Left ventricle myocardium inferior (tissue), 1 donor: ENCODE measurements at regions not wholly inside any gene's neighbourhood (a gene's known extent, or its start where the extent isn't known, plus 50 kb on each side); places are given as distances from the start of the nearest gene placed in this dataset.
A peak's percentile ranks its signal among the peaks of the same experiment; 100 is the strongest.

ENCODE experiments used
- DNase-seq: peaks from one replicate; pipeline ENCODE4 v3.0.0-alpha.2; 2020
- H3K27ac ChIP-seq: fragments of 200-600 bp; replicated peaks from 2 replicates; pipeline ENCODE4 v1.8.0; 2021
- H3K27me3 ChIP-seq: fragments of 200-600 bp; 2 replicates; pipeline ENCODE4 v1.8.0; 2021; ENCODE audit warnings: low read depth
- H3K36me3 ChIP-seq: fragments of 200-600 bp; 2 replicates; pipeline ENCODE4 v1.8.0; 2021
- H3K4me1 ChIP-seq: fragments of 200-600 bp; 2 replicates; pipeline ENCODE4 v1.8.0; 2021
- H3K4me3 ChIP-seq: fragments of 200-600 bp; 2 replicates; pipeline ENCODE4 v1.8.0; 2021; ENCODE audit warnings: mild to moderate bottlenecking, moderate library complexity
- H3K9me3 ChIP-seq: fragments of 200-600 bp; replicated peaks from 2 replicates; pipeline ENCODE4 v1.8.0; 2021
- CTCF ChIP-seq: fragments of 200-600 bp; IDR thresholded peaks from 2 replicates; pipeline ENCODE4 v1.8.0; 2021; ENCODE audit warnings: antibody characterized with exemption, mild to moderate bottlenecking, borderline replicate concordance
- intact Hi-C: fragments of 100-400 bp; cut with micrococcal nuclease; formaldehyde crosslinking; loops from one replicate; pipeline ENCODE4 v1.11.0; 2022
- donor health status: DM: no; HTN: yes; CAD: no; lungs with severe emphysema.

DNA sequence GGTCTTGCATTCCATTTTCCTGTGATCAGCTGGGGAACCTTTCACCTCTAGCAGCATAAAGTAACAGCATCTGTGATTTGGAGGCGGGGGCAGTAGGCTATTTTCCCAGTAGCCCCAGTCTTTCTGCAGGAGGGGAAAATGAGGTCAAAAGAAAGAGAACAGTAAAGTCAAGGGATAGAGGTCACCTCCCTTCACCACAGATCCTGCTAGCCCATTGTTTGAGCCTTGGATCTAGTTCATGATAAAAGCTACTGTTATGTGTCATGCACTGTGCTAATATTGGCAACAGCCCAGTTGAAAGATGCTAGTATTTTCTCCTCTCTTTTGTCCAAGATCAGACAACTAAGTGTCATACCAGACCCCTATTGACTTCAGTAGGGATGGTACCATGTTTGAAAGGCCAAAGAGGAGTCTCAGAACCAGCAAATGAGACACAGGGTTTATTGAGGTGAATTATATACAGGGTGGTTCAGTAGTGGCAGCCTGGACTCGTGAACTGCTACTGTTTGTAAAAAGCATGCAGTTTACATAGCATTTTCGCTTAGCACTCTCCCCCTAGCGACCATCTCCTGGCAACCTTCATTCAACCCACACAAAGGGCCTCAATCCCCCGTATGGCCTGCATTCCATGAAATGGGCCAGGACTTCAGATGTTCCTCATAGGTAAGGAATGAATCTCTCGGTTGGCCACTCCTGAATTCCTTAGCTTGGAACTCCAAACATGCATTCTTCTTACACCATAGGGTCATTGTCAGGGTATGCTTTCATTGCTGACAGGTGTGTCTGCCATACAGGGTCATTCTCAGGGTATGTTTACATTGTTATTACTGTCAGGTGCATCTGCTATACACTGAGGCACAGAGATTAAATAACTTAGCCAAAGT, 170.0 kb upstream of the FRMPD4 start:
- no peak for DNase-seq
- H3K27me3 ChIP-seq: no peaks in the 10 kb centered on the region
- H3K36me3 ChIP-seq: no peaks in the 10 kb centered on the region
- H3K27ac ChIP-seq: no peak overlapping the region
- intact Hi-C loops: no loop called here
- H3K4me1 ChIP-seq: no peaks in the 10 kb centered on the region
- no peaks in the 10 kb centered on the region for H3K9me3 ChIP-seq
- TF ChIP-seq CTCF: no peak
- no peak overlapping the region for H3K4me3 ChIP-seq

DNA sequence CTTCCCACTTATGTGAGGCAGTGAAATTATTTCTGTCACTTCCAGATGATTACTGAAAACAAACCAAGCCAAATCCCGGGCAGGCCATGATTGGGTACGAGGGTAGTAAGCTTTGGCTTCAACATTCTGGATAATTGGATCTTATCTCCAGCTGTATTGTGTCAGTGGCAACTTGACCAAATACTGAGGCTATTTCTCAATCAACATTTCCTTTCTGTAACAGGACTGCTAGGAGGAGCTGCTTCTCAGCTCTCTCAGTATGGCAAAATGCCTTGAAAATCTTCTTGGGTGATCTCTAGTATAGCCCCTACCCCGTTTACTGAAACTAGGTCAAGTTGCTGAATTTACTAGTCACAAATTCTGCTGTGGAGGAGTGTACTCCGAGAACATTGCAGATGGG, 169.3 kb upstream of the FRMPD4 start:
- intact Hi-C loops: no loop called here
- no peak overlapping the region for H3K27ac ChIP-seq
- TF ChIP-seq CTCF: no peak
- H3K4me3 ChIP-seq: no peak overlapping the region
- H3K4me1 ChIP-seq: no peaks in the 10 kb centered on the region
- H3K9me3 ChIP-seq: no peaks in the 10 kb centered on the region
- no peak for DNase-seq
- H3K36me3 ChIP-seq: no peaks in the 10 kb centered on the region
- H3K27me3 ChIP-seq: no peaks in the 10 kb centered on the region

DNA sequence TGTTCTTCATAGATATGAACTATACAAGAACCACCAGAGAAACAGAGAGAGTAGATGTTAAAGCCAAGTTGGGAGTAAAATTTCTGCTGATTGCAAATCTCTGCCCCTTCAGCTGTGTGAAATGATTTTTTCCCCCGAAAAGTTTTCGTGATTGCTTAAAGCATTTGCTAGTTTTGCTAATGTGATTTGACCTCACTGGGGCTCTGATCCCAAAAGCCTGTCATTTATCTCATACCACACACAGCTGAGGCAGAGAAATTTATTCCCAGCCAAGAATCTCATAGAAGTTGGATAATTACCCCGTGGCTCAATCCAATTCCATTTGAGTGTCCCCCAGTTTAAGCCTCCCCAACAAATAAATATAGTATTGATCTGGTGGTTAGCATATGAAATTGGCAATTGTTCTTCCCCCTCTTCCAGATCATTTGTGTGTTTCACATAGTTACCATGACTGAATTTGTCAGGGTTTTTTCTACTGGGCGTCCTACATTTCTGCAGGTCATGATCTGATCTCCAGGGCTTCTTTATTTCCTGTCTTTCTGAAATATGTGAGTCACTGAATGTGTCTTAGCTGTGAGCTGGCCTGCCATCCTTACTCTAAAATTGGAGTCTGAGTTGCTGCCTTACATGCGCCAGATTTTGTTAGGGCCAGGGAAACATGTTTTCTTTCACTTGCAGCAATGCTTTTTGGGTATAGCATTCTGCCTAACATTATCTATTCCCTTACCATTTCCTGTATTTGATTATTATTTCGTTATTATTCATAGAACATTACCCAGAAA, 167.5 kb upstream of the FRMPD4 start:
- H3K27me3 ChIP-seq: no peaks in the 10 kb centered on the region
- intact Hi-C loops: no loop called here
- no peaks in the 10 kb centered on the region for H3K36me3 ChIP-seq
- no peak for TF ChIP-seq CTCF
- no peak for DNase-seq
- peak overlapping the region; percentile 19 for H3K27ac ChIP-seq
- H3K4me3 ChIP-seq: no peak overlapping the region
- H3K4me1 ChIP-seq: no peaks in the 10 kb centered on the region
- H3K9me3 ChIP-seq: no peaks in the 10 kb centered on the region

DNA sequence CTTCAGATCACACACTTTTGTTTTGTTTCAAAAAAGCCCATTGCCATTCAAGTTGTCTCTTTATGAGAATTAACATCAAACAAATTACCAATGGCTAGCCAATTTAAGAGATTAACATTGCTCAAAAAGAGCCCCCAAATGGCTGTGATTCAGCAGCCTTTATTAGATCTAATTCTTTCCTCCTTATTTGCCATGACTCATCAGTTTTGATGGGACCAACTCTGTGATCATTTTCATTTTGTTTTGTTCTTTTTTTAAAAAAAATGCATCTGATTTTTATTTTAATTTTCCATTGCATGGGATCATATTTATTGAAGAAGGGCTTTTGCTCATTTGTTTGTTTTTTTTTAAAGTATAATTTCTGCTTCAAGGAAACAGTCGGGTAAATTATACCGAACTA, 161.6 kb upstream of the FRMPD4 start:
- Histone ChIP-seq H3K9me3 (no peaks in the 10 kb centered on the region), H3K36me3 (no peaks in the 10 kb centered on the region), H3K27me3 (no peaks in the 10 kb centered on the region), H3K4me3 (no peak overlapping the region), H3K27ac (no peak overlapping the region), H3K4me1 (no peaks in the 10 kb centered on the region)
- no peak for DNase-seq
- no peak for TF ChIP-seq CTCF
- intact Hi-C loops: no loop called here

DNA sequence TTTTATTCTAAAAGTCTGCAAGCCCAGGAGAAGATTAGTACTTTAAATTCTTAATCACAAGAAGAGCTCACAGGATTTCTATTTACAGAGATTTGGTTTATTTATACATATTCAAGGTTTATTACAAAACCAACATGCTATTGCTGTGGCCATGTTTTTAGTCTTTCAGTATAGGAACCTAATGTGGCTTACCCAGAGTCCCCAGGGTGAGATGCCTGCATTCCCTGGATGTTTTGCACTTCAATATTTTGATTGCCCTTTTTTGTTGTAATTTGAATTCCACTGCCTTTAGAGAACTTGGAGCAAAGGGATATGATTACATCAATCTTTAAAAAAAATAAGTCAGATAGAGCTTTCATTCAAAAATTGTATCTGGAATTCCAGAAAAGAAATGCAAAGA, 146.0 kb upstream of the FRMPD4 start:
- no peaks in the 10 kb centered on the region for H3K4me1 ChIP-seq
- intact Hi-C loops: no loop called here
- H3K4me3 ChIP-seq: no peak overlapping the region
- no peaks in the 10 kb centered on the region for H3K27me3 ChIP-seq
- no peak overlapping the region for H3K27ac ChIP-seq
- H3K9me3 ChIP-seq: peaks cover 7% of the 10 kb centered on the region
- no peak for DNase-seq
- TF ChIP-seq CTCF: no peak
- H3K36me3 ChIP-seq: no peaks in the 10 kb centered on the region
